GM18517 (cell line): ENCODE measurements at regions not wholly inside any gene's neighbourhood (a gene's known extent, or its start where the extent isn't known, plus 50 kb on each side); places are given as distances from the start of the nearest gene placed in this dataset.
"Not testable (repeated sequence)": the region's sequence is repeated elsewhere in the genome, so short reads cannot be mapped to it uniquely, and the experiment has no call there.

ENCODE experiments used
- ATAC-seq: cut with Tn5 transposase; IDR thresholded peaks from one replicate; pipeline ENCODE4 v1.9.1; 2021; ENCODE audit warnings: mild to moderate bottlenecking, moderate library complexity; ENCODE audit not compliant: unreplicated experiment

DNA sequence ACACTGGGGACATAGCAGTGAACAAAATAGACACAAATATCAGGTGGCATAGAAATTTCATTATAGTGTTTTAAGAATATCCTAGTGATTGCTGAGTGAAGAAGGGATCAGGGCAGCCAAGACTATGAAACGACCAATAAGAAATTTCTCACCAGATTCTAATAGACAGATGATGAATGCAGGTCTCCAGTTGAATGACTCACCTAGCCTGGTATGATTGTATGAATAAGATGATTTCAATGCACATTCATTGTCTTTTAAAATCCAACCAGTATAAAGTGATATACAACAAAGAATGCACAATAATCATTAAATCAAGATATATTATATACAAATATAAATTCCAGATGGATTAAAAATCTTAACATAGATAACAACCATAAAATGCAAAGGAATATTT lies 124.5 kb upstream of the TENT5A start:
- ATAC-seq: no peak

DNA sequence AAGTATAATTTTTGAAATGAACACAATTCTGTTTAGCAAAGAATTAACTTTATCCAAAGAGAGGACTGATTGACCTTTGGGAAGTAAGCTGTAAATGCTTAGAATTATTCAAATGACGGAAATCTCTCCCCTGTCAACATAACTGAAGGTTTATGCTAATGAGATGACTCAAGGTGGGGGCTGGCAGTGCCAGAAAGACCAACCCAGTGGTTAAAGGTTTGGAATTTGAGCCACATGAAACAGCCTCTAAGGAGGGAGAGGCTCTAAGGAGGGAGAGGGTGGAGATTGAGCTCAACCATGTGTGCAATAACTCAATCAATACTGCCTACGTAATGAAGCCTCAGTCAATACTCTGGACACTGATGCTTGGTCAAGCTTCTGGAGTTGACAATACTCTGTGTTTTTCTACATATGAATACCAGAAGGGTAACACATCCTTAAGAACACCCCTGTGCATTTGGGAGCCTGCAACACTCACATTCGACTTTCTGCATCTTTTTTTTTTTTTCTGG lies 123.4 kb upstream of the TENT5A start:
- no peak for ATAC-seq

GRCh38 chr6:81869749-81870508 lies 117.4 kb upstream of the TENT5A start:
- not testable (repeated sequence) for ATAC-seq

GRCh38 chr6:81865712-81866111 lies 113.2 kb upstream of the TENT5A start:
- no peak for ATAC-seq

- ATAC-seq: no peak
Measured at GRCh38 chr6:81864124-81864523, 111.6 kb upstream of the TENT5A start.

GRCh38 chr6:81863123-81863522 lies 110.6 kb upstream of the TENT5A start:
- no peak for ATAC-seq

- ATAC-seq: no peak
Measured at GRCh38 chr6:81861281-81861680, 108.8 kb upstream of the TENT5A start.

GRCh38 chr6:81859884-81860283 lies 107.4 kb upstream of the TENT5A start:
- ATAC-seq: no peak

GRCh38 chr6:81857812-81858211 lies 105.3 kb upstream of the TENT5A start:
- ATAC-seq: no peak

DNA sequence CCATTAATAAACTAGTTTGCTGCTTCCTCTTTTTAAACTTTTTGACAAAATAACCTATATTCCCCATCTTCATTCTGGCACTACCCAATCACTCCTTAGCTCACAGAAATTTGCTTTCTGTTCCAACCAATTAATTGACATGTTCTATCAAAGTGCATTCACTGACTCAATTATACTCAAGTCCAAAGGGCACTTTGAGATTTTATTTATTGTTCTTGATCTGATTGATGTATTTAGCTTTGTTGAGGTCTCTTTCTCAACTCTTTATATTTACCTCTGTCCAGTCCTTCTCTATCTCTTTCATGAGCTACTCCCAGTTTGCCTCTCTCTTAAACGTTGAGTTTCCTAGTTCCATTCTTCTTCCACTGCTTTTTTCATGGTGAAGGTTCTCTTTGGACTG lies 104.4 kb upstream of the TENT5A start:
- ATAC-seq: no peak

DNA sequence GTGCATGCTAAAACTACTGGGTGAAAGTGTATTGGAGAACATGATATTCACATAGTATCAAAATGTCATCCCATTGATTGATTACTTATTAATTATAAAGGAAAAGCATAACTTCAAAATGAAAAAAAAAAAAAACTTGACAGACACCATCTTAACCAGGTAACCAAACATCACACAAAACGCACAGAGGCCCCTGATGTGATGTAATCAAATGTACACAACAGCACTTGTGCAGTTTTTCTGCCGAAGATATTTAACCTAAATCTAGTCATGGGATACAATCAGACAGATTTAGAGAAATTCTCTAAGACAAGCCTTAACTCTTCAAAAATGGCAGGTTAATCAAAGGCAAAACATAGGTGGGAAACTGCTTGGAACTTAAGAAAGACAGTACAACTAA lies 102.0 kb upstream of the TENT5A start:
- ATAC-seq: no peak

GRCh38 chr6:81853975-81854374 lies 101.5 kb upstream of the TENT5A start:
- no peak for ATAC-seq

DNA sequence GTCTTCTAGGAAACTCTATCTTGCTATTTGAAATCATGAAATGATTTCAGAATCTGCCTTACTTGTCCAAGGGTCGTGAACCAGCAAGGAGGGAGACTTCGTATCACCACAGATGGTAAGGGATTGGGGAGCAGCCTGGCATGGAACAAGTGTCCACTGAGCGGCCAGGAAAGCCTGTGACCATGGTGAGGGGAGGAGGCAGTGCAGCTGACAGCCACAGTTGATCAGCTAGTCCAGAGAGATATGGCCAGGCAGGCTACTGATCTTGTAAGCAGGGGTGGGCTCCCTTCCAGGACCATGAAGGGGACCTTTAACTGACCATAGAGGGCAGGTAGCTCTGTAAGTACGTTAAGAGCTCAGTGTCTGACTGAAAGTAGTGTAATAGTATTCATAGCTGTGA lies 96.8 kb upstream of the TENT5A start:
- ATAC-seq: no peak

GRCh38 chr6:81847866-81848265 lies 95.4 kb upstream of the TENT5A start:
- no peak for ATAC-seq

- no peak for ATAC-seq
Measured at GRCh38 chr6:81844686-81845085, 92.2 kb upstream of the TENT5A start.

GRCh38 chr6:81843302-81843701 lies 90.8 kb upstream of the TENT5A start:
- no peak for ATAC-seq

DNA sequence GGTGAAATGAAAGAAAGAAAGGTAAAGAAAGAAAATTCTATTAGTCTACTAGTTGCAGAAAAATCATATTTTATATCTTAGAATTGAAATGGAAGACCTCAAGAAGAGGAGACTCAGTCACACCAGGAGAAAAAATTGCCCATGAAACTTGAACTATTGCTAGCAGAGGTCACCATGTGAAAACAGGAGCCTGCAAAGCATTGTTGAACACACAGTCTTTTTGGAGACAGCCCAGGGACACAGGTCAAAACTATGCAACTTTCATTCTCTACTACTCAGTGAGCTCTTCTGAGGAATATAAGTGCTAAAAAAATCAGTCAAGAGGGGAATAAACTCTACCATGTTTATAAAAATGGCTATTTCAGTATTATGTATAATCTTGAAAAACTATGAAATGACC lies 89.8 kb upstream of the TENT5A start:
- ATAC-seq: no peak

- no peak for ATAC-seq
Measured at GRCh38 chr6:81838724-81839426, 86.4 kb upstream of the TENT5A start.

- ATAC-seq: no peak
Measured at GRCh38 chr6:81838031-81838430, 85.5 kb upstream of the TENT5A start.

DNA sequence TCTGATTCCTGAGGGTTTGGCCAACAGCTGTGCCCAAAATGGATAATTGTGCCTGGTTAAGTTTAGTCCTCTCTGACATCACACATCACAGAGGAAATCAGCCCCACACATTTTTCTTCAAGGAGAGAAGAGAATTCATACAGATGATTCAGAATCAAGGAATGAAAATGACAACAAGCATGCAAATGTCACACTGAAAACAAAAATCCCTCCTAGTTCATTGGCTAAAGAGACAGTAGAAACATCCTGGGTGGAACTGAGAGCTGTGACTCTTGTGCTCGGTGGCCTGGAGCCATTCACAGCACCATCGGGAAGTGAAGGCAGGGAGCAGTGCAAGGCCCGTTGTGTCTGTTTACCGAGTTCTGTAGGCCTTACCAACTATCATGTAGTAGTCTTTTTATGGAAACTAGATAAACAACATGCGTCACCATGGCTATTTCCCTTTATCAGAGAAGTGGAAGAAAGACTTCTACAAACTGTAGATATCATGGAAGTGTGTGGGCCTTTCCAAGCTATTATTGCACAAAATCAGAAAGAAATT lies 81.7 kb upstream of the TENT5A start:
- no peak for ATAC-seq

- ATAC-seq: no peak
Measured at GRCh38 chr6:81832304-81832703, 79.8 kb upstream of the TENT5A start.

DNA sequence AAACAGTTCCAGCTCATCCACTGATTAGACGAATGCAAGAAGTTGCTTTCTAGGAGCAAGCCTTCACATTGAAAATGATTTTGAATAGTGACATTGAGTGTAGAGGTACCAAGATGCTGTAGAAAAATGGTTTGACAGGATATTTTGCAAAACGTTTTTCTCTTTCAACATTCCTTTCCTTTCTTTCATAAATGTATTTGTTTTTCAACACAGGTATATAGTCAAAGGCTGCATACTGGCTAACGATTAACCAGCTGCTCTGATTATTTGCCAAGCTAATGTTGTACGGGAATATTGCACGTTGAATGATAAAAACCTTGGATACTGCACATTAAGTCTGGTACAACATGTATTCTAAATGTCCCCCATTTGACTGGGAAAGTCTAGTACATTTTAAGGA lies 78.8 kb upstream of the TENT5A start:
- no peak for ATAC-seq
